B cell (primary cell): ENCODE measurements at regions not wholly inside any gene's neighbourhood (a gene's known extent, or its start where the extent isn't known, plus 50 kb on each side); places are given as distances from the start of the nearest gene placed in this dataset.

ENCODE experiments used
- ATAC-seq: fragments of 200-7000 bp; cut with Tn5 transposase; one replicate; pipeline ENCODE4 v1.10.0; 2021; ENCODE audit warnings: low read depth, mild to moderate bottlenecking, moderate number of reproducible peaks, moderate library complexity
- CTCF ChIA-PET: fragments of 350-600 bp; sonication (Branson Sonifier 250); formaldehyde crosslinking; loops from one replicate; lab custom pipeline; 2021; ENCODE audit warnings: antibody characterized with exemption, inconsistent platforms; lab: Charles Lee
- POLR2A ChIA-PET: fragments of 350-600 bp; sonication (Branson Sonifier 250); formaldehyde crosslinking; loops from one replicate; lab custom pipeline; 2021; ENCODE audit warnings: antibody characterized with exemption; lab: Charles Lee
- DNase-seq: peaks from one replicate; pipeline ENCODE4 v3.0.0; 2013
- H2AFZ ChIP-seq: 2 replicates; pipeline ENCODE4 v1.6.1; 2012; ENCODE audit warnings: mild to moderate bottlenecking, low read depth, low read length; ENCODE audit not compliant: insufficient read depth, poor library complexity, severe bottlenecking
- H3K27ac ChIP-seq, 2 donors: 1 replicate in 1 of 2; 2 replicates in 1 of 2; pipeline ENCODE4 v1.5.1; 2012 to 2013; ENCODE audit warnings: low read length in 2 of 2, mild to moderate bottlenecking in 2 of 2, moderate library complexity in 1 of 2
- H3K27me3 ChIP-seq, 4 experiments: fragments of 200-600 bp in 1 of 4; sonication (generic) in 1 of 4; replicated peaks in 1 of 4; 1 replicate in 2 of 4; 2 replicates in 2 of 4; pipeline versions ENCODE4 v1.6.1 to v1.7.0; 2013 to 2016; ENCODE audit warnings: low read length in 3 of 4, mild to moderate bottlenecking in 2 of 4, mixed read lengths in 1 of 4, moderate library complexity in 1 of 4; ENCODE audit not compliant: insufficient read depth in 4 of 4, control insufficient read depth in 3 of 4; ENCODE audit errors: control extremely low read depth in 1 of 4
- H3K36me3 ChIP-seq, 2 experiments: replicated peaks in 1 of 2; 1 replicate in 1 of 2; 2 replicates in 1 of 2; pipeline versions ENCODE4 v1.6.1 to v1.7.1; 2013; ENCODE audit warnings: low read length in 1 of 2; ENCODE audit not compliant: insufficient read depth in 2 of 2, control insufficient read depth in 1 of 2; ENCODE audit errors: control extremely low read depth in 1 of 2, extremely low read depth in 1 of 2
- H3K4me1 ChIP-seq, 2 donors: fragments of 200-600 bp in 1 of 2; sonication (generic) in 1 of 2; 1 replicate in 1 of 2; 2 replicates in 1 of 2; pipeline versions ENCODE4 v1.5.1 to v1.6.1; 2013 to 2017; ENCODE audit warnings: low read length in 2 of 2; ENCODE audit not compliant: control insufficient read depth in 2 of 2, insufficient read depth in 2 of 2
- H3K4me2 ChIP-seq: replicated peaks from 2 replicates; pipeline ENCODE3; 2012; ENCODE audit warnings: mild to moderate bottlenecking, low read depth, low read length; ENCODE audit not compliant: poor library complexity, severe bottlenecking
- H3K4me3 ChIP-seq, 5 experiments: fragments of 200-600 bp in 1 of 5; sonication (generic) in 1 of 5; 1 replicate in 3 of 5; 2 replicates in 2 of 5; pipeline versions ENCODE4 v1.5.1 to v1.7.0; 2011 to 2016; ENCODE audit warnings: low read length in 4 of 5, mild to moderate bottlenecking in 4 of 5, low read depth in 2 of 5, control low read depth in 1 of 5, moderate library complexity in 1 of 5; ENCODE audit not compliant: insufficient read depth in 1 of 5; ENCODE audit errors: control extremely low read depth in 1 of 5, extremely low read depth in 1 of 5
- H3K79me2 ChIP-seq: fragments of 200-600 bp; sonication (generic); one replicate; pipeline ENCODE4 v1.6.0; 2016; ENCODE audit warnings: low read length; ENCODE audit not compliant: control insufficient read depth, insufficient read depth
- H3K9ac ChIP-seq: fragments of 200-600 bp; sonication (generic); 2 replicates; pipeline ENCODE4 v1.6.1; 2017; ENCODE audit warnings: mild to moderate bottlenecking, low read length, moderate library complexity
- H3K9me3 ChIP-seq, 3 donors: one replicate each; pipeline versions ENCODE4 v1.6.1 to v1.7.1; 2013; ENCODE audit warnings: low read length in 2 of 3; ENCODE audit not compliant: control insufficient read depth in 2 of 3, insufficient read depth in 1 of 3; ENCODE audit errors: control extremely low read depth in 1 of 3
- H4K20me1 ChIP-seq: 2 replicates; pipeline ENCODE4 v1.6.0; 2012; ENCODE audit warnings: mild to moderate bottlenecking, low read length; ENCODE audit not compliant: insufficient read depth, control insufficient read depth, poor library complexity, severe bottlenecking
- H3K27ac Mint-ChIP-seq: one replicate; pipeline ENCODE4 v1.8.0; 2021; ENCODE audit warnings: mixed read lengths
- H3K27me3 Mint-ChIP-seq: one replicate; pipeline ENCODE4 v1.8.0; 2021; ENCODE audit warnings: mixed read lengths
- H3K4me1 Mint-ChIP-seq: one replicate; pipeline ENCODE4 v1.8.0; 2021; ENCODE audit warnings: mixed read lengths
- H3K4me3 Mint-ChIP-seq: one replicate; pipeline ENCODE4 v1.8.0; 2021; ENCODE audit warnings: mixed read lengths
- H3K9me3 Mint-ChIP-seq: one replicate; pipeline ENCODE4 v1.8.0; 2022; ENCODE audit warnings: mixed read lengths; ENCODE audit not compliant: insufficient read depth
- CTCF ChIP-seq: fragments of 200-600 bp; IDR thresholded peaks from one replicate; pipeline ENCODE4 v1.8.0; 2022; ENCODE audit warnings: antibody characterized with exemption, mild to moderate bottlenecking
- EZH2 ChIP-seq: IDR thresholded peaks from 2 replicates; pipeline ENCODE4 v1.6.1; 2012; ENCODE audit warnings: borderline replicate concordance, low read depth, mild to moderate bottlenecking, moderate library complexity, low read length; ENCODE audit not compliant: insufficient read depth, poor library complexity, severe bottlenecking
- WGBS: methylation state at CpG from one replicate; pipeline ENCODE4 v1.1.5; 2013; ENCODE audit warnings: missing lambda C conversion rate; ENCODE audit not compliant: insufficient coverage; 5-methylcytosine and 5-hydroxymethylcytosine counted together
- intact Hi-C: fragments of 100-400 bp; cut with micrococcal nuclease; formaldehyde crosslinking; loops from one replicate; pipeline ENCODE4 v1.10.0; 2022

GRCh38 chr12:92511786-92512185 lies 191.0 kb upstream of the PLEKHG7 start:
- H3K4me1 ChIP-seq: peaks cover 8 to 10% of the 10 kb centered on the region in 2 donors
- Mint-ChIP-seq H3K4me1 (peaks cover 34% of the 10 kb centered on the region), H3K27me3 (no peaks in the 10 kb centered on the region), H3K27ac (no peak overlapping the region), H3K9me3 (no peaks in the 10 kb centered on the region), H3K4me3 (no peak overlapping the region)
- no peak overlapping the region for H2AFZ ChIP-seq
- H3K9me3 ChIP-seq: peaks cover 0 to 4% (median 0%) of the 10 kb centered on the region in 3 donors
- no peak overlapping the region for H3K4me2 ChIP-seq
- H3K36me3 ChIP-seq: no peaks in the 10 kb centered on the region
- no peak overlapping the region for H3K27ac ChIP-seq
- H3K9ac ChIP-seq: no peak overlapping the region
- peaks cover 10% of the 10 kb centered on the region for H3K79me2 ChIP-seq
- H4K20me1 ChIP-seq: no peaks in the 10 kb centered on the region
- ATAC-seq (no peak), DNase-seq (no peak)
- no peak overlapping the region for H3K4me3 ChIP-seq
- intact Hi-C loops: no loop called here
- POLR2A ChIA-PET: interaction anchor here (1.2 kb wide), 1 partner anchor 36 kb away, joined by 3 read pairs; no protein-coding TSS in a partner anchor
- CTCF ChIA-PET: interaction anchor here (1.0 kb wide), 1 partner anchor 13 kb away, joined by 3 read pairs; no protein-coding TSS in a partner anchor
- TF ChIP-seq EZH2: no peak
- no peak for TF ChIP-seq CTCF
- WGBS: 95% methylated on average over 4 of the region's 5 CpGs
- H3K27me3 ChIP-seq: no peaks in the 10 kb centered on the region

- H3K9ac ChIP-seq: no peak overlapping the region
- no peaks in the 10 kb centered on the region for H4K20me1 ChIP-seq
- WGBS: no CpG with 5 or more reads among the region's 2 CpGs
- H3K27me3 Mint-ChIP-seq: no peaks in the 10 kb centered on the region
- H3K27me3 ChIP-seq: no peaks in the 10 kb centered on the region
- intact Hi-C loops: loop anchor here (10.0 kb wide), 2 partner anchors 514 to 634 kb away; no protein-coding TSS in a partner anchor
- no peak overlapping the region for H3K4me3 ChIP-seq
- no peaks in the 10 kb centered on the region for H3K9me3 Mint-ChIP-seq
- no peak overlapping the region for H3K27ac Mint-ChIP-seq
- TF ChIP-seq EZH2: no peak
- TF ChIP-seq CTCF: no peak
- ATAC-seq: no peak
- H3K4me3 Mint-ChIP-seq: no peak overlapping the region
- POLR2A ChIA-PET: no interaction called here
- peaks cover 28 to 29% of the 10 kb centered on the region in 2 donors for H3K4me1 ChIP-seq
- DNase-seq: no peak
- CTCF ChIA-PET: interaction anchor here (0.7 kb wide), 1 partner anchor 57 kb away, joined by 4 read pairs; no protein-coding TSS in a partner anchor
- no peak overlapping the region for H2AFZ ChIP-seq
- no peak overlapping the region for H3K4me2 ChIP-seq
- peaks cover 47% of the 10 kb centered on the region for H3K4me1 Mint-ChIP-seq
- H3K36me3 ChIP-seq: no peaks in the 10 kb centered on the region
- peaks cover 0 to 3% (median 0%) of the 10 kb centered on the region in 3 donors for H3K9me3 ChIP-seq
- peaks cover 10% of the 10 kb centered on the region for H3K79me2 ChIP-seq
- H3K27ac ChIP-seq: no peak overlapping the region
These were observed 193.5 kb upstream of the PLEKHG7 start for GRCh38 chr12:92509156-92509738.
